ENCODE measurements at regions not wholly inside any gene's neighbourhood (a gene's known extent, or its start where the extent isn't known, plus 50 kb on each side); places are given as distances from the start of the nearest gene placed in this dataset.
"Not testable (repeated sequence)": the region's sequence is repeated elsewhere in the genome, so short reads cannot be mapped to it uniquely, and the experiment has no call there.

DNA sequence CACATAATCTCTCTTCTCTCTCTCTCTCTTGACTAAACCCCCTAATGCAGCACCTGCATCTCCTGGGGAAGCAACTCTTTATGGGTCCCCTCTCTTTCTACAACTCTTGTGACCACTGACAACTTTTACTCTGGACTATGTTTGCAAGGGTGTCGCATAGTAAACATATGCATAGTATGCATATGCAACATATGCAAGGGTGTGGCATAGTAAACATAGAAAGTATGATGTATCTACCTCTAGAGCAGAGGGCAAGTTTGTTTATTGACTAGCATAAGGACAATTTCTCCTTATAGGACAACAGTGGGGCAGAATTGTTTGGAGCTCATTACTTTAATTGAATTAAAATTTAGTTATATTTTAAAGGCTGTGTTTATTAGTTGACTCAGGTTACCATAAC, 462.5 kb downstream of the AMY1C start:
- no peak for TF ChIP-seq POLR2A (IDR thresholded peaks at IDR 0.05)
- TF ChIP-seq, protein P1, sequence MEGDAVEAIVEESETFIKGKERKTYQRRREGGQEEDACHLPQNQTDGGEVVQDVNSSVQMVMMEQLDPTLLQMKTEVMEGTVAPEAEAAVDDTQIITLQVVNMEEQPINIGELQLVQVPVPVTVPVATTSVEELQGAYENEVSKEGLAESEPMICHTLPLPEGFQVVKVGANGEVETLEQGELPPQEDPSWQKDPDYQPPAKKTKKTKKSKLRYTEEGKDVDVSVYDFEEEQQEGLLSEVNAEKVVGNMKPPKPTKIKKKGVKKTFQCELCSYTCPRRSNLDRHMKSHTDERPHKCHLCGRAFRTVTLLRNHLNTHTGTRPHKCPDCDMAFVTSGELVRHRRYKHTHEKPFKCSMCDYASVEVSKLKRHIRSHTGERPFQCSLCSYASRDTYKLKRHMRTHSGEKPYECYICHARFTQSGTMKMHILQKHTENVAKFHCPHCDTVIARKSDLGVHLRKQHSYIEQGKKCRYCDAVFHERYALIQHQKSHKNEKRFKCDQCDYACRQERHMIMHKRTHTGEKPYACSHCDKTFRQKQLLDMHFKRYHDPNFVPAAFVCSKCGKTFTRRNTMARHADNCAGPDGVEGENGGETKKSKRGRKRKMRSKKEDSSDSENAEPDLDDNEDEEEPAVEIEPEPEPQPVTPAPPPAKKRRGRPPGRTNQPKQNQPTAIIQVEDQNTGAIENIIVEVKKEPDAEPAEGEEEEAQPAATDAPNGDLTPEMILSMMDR (IDR thresholded peaks at IDR 0.05 in 4 of 5, conservative IDR thresholded peaks at IDR 0.05 in 1 of 5): no peak

DNA sequence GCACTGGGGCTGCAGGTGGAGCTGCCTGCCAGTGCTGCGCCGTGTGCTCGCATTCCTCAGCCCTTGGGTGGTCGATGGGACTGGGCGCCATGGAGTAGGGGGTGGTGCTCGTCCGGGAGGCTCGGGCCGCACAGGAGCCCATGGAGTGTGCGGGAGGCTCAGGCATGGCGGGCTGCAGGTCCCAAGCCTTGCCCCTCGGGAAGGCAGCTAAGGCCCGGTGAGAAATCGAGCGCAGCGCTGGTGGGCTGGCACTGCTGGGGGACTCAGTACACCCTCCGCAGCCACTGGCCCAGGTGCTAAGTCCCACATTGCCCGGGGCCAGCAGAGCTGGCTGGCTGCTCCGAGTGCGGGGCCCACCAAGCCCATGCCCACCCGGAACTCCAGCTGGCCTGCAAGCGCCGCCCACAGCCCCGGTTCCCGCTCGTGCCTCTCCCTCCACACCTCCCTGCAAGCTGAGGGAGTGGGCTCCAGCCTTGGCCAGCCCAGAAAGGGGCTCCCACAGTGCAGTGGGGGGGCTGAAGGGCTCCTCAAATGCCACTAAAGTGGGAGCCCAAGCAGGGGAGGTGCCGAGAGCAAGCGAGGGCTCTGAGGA, 467.8 kb downstream of the AMY1C start:
- DNase-seq; H3K4me3 ChIP-seq; intact Hi-C loops (cut with DNase I; ENCODE audit: low total_unique reads); H3K9me3 ChIP-seq; in situ Hi-C loops (cut with MboI; ENCODE audit: low sequenced_read_pairs in 4 of 4); H3K36me3 ChIP-seq; H3K27ac ChIP-seq; H3K27me3 ChIP-seq; ATAC-seq; H3K4me1 ChIP-seq: not testable (repeated sequence)

More for the DNA sequence above, 462.5 kb downstream of the AMY1C start:
- DNase-seq: no peak
- Histone ChIP-seq H3K27ac (no peak overlapping the region), H3K36me3 (no peaks in the 10 kb centered on the region), H3K4me1 (no peaks in the 10 kb centered on the region), H3K9me3 (no peaks in the 10 kb centered on the region), H3K4me3 (no peak overlapping the region), H3K27me3 (no peaks in the 10 kb centered on the region)
- ATAC-seq: no peak
- in situ Hi-C loops (cut with MboI; ENCODE audit: low sequenced_read_pairs in 4 of 4) (no loop called here), intact Hi-C loops (cut with DNase I; ENCODE audit: low total_unique reads) (no loop called here)

DNA sequence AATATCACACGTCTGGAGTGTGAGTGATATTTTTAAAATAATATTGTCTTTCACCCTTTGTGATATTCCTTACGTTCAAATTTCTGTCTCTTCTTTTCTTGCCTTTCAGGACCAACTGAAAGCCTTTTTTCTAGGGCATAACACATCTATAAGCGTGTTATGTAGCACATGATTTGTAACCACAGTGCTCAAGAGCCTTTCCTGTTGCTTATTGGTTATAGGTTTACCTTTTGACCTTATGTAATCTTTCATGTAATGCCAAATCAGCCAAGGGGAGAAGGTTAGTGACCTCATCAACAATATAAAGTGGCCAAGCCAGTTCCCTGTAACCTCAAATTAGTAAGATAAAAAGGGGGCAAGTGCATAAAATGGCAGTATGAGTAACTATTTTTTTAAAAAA, 480.2 kb downstream of the AMY1C start:
- Histone ChIP-seq H3K4me3 (no peak overlapping the region), H3K27ac (no peak overlapping the region), H3K4me1 (no peaks in the 10 kb centered on the region), H3K27me3 (no peaks in the 10 kb centered on the region), H3K9me3 (no peaks in the 10 kb centered on the region), H3K36me3 (no peaks in the 10 kb centered on the region)
- intact Hi-C loops (cut with DNase I; ENCODE audit: low total_unique reads): no loop called here
- DNase-seq (no peak), ATAC-seq (no peak)
- no peak for TF ChIP-seq POLR2A (IDR thresholded peaks at IDR 0.05)
- TF ChIP-seq, protein P1 (IDR thresholded peaks at IDR 0.05 in 4 of 5, conservative IDR thresholded peaks at IDR 0.05 in 1 of 5): no peak
- in situ Hi-C loops (cut with MboI; ENCODE audit: low sequenced_read_pairs in 4 of 4): no loop called here

DNA sequence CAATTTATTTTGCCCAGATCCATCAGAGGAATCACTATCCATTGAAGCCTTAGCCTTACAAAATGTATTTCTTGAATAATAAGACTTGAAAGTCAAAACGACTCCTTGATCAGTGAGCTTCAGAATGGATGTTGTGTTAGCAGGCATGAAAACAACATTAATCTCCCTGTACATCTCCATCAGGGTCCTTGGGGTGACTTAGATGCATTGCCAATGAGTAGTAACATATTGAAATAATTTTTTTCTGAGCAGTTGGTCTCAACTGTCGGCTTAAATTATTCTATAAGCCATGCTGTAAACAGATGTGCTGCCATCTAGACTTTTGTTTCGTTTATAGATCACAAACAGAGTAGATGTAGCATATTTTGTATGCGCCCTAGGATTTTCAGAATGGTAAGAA, 482.0 kb downstream of the AMY1C start:
- TF ChIP-seq POLR2A (IDR thresholded peaks at IDR 0.05): no peak
- Histone ChIP-seq H3K27ac (no peak overlapping the region), H3K27me3 (no peaks in the 10 kb centered on the region), H3K9me3 (no peaks in the 10 kb centered on the region), H3K36me3 (no peaks in the 10 kb centered on the region), H3K4me3 (no peak overlapping the region), H3K4me1 (no peaks in the 10 kb centered on the region)
- ATAC-seq (no peak), DNase-seq (no peak)
- intact Hi-C loops (cut with DNase I; ENCODE audit: low total_unique reads) (no loop called here), in situ Hi-C loops (cut with MboI; ENCODE audit: low sequenced_read_pairs in 4 of 4) (no loop called here)

DNA sequence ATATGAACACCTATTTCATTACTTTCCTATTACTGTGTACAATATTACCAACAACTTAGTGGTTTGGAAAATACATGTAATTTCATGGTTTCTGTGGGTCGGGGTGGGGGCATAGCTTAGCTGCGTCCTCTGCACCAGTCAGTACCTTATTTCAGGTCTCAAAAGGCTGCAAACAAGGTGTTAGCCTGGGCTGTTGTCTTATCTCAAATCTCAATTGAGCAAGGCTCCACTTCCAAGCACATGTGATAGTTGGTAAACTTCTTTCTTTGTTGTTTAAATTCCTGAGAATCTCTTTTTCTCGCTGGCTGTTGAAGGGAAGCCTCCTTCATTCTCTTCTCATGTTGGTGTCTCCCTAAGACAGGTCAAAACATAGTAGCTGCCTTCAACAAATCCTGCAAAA, 485.4 kb downstream of the AMY1C start:
- in situ Hi-C loops (cut with MboI; ENCODE audit: low sequenced_read_pairs in 4 of 4): no loop called here
- no peak for TF ChIP-seq POLR2A (IDR thresholded peaks at IDR 0.05)
- TF ChIP-seq, protein P1 (IDR thresholded peaks at IDR 0.05 in 4 of 5, conservative IDR thresholded peaks at IDR 0.05 in 1 of 5): no peak
- H3K36me3 ChIP-seq: no peaks in the 10 kb centered on the region

DNA sequence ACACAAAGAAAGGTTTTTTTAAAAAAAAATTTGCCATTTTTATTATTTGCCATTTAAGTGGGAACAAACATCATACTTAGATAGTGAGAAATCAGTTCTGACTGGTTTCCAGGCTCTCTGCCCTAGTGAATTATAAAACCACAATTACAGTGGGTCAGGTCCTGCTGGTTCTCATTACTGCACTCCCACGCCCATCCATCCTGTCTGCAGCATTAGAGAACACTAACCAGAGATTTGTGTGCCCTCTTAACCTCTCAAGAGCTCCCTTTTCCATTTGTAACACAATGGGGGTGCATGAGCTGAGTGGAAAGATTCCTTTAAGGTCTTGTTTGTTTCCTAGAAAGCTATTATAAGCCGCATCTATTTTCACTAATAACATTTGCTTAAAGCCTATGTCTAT, 489.3 kb downstream of the AMY1C start:
- no peak for DNase-seq
- intact Hi-C loops (cut with DNase I; ENCODE audit: low total_unique reads) (no loop called here), in situ Hi-C loops (cut with MboI; ENCODE audit: low sequenced_read_pairs in 4 of 4) (no loop called here)

More for the DNA sequence above, 485.4 kb downstream of the AMY1C start:
- DNase-seq (no peak), ATAC-seq (no peak)
- Histone ChIP-seq H3K9me3 (no peaks in the 10 kb centered on the region), H3K4me3 (no peak overlapping the region), H3K27ac (no peak overlapping the region), H3K4me1 (no peaks in the 10 kb centered on the region), H3K27me3 (no peaks in the 10 kb centered on the region)
- intact Hi-C loops (cut with DNase I; ENCODE audit: low total_unique reads): no loop called here

More for the DNA sequence above, 489.3 kb downstream of the AMY1C start:
- ATAC-seq: no peak
- Histone ChIP-seq H3K4me1 (no peaks in the 10 kb centered on the region), H3K9me3 (no peaks in the 10 kb centered on the region), H3K27me3 (no peaks in the 10 kb centered on the region), H3K27ac (no peak overlapping the region), H3K4me3 (no peak overlapping the region), H3K36me3 (no peaks in the 10 kb centered on the region)
- TF ChIP-seq, protein P1 (IDR thresholded peaks at IDR 0.05 in 4 of 5, conservative IDR thresholded peaks at IDR 0.05 in 1 of 5): no peak
- TF ChIP-seq POLR2A (IDR thresholded peaks at IDR 0.05): no peak
